ENCODE measurements at regions not wholly inside any gene's neighbourhood (a gene's known extent, or its start where the extent isn't known, plus 50 kb on each side); places are given as distances from the start of the nearest gene placed in this dataset.

- Histone ChIP-seq H3K36me3 (ENCODE audit: control insufficient read depth, insufficient read depth, low read length) (no peaks in the 10 kb centered on the region), H3K4me3 (ENCODE audit: low read depth, low read length) (no peak overlapping the region), H3K27me3 (ENCODE audit: control insufficient read depth, insufficient read depth, low read length) (no peaks in the 10 kb centered on the region)
- DNase-seq (ENCODE audit: low read depth) = no peak
- POLR2A ChIA-PET = no interaction called here
- CTCF ChIA-PET = no interaction called here
- TF ChIP-seq CTCF (IDR thresholded peaks at IDR 0.05; ENCODE audit: insufficient read depth, low read depth, low read length) = no peak
Measured at GRCh38 chr22:48438800-48439559, 1388.7 kb downstream of the BRD1 start.

GRCh38 chr22:48438096-48438495, 1389.6 kb downstream of the BRD1 start:
- Histone ChIP-seq H3K27me3 (ENCODE audit: control insufficient read depth, insufficient read depth, low read length) (no peaks in the 10 kb centered on the region), H3K36me3 (ENCODE audit: control insufficient read depth, insufficient read depth, low read length) (no peaks in the 10 kb centered on the region), H3K4me3 (ENCODE audit: low read depth, low read length) (no peak overlapping the region)
- POLR2A ChIA-PET = no interaction called here
- CTCF ChIA-PET = no interaction called here
- no peak for DNase-seq (ENCODE audit: low read depth)
- TF ChIP-seq CTCF (IDR thresholded peaks at IDR 0.05; ENCODE audit: insufficient read depth, low read depth, low read length) = no peak

- no peak for TF ChIP-seq CTCF (IDR thresholded peaks at IDR 0.05; ENCODE audit: insufficient read depth, low read depth, low read length)
- POLR2A ChIA-PET = no interaction called here
- Histone ChIP-seq H3K4me3 (ENCODE audit: low read depth, low read length) (no peak overlapping the region), H3K27me3 (ENCODE audit: control insufficient read depth, insufficient read depth, low read length) (no peaks in the 10 kb centered on the region), H3K36me3 (ENCODE audit: control insufficient read depth, insufficient read depth, low read length) (no peaks in the 10 kb centered on the region)
- CTCF ChIA-PET = no interaction called here
- DNase-seq (ENCODE audit: low read depth) = no peak
Measured at GRCh38 chr22:48436201-48436931, 1391.3 kb downstream of the BRD1 start.

GRCh38 chr22:48434868-48435250, 1392.8 kb downstream of the BRD1 start:
- H3K36me3 ChIP-seq (ENCODE audit: control insufficient read depth, insufficient read depth, low read length) = no peaks in the 10 kb centered on the region
- CTCF ChIA-PET = no interaction called here
- TF ChIP-seq CTCF (IDR thresholded peaks at IDR 0.05; ENCODE audit: insufficient read depth, low read depth, low read length) = no peak

GRCh38 chr22:48434156-48434867, 1393.4 kb downstream of the BRD1 start:
- H3K4me3 ChIP-seq (ENCODE audit: low read depth, low read length) = no peak overlapping the region
- no peaks in the 10 kb centered on the region for H3K36me3 ChIP-seq (ENCODE audit: control insufficient read depth, insufficient read depth, low read length)
- ChIA-PET CTCF (interaction anchor here (0.6 kb wide), 1 partner anchor 877 kb away, joined by 3 read pairs; no protein-coding TSS in a partner anchor), POLR2A (no interaction called here)
- H3K27me3 ChIP-seq (ENCODE audit: control insufficient read depth, insufficient read depth, low read length) = no peaks in the 10 kb centered on the region
- TF ChIP-seq CTCF (IDR thresholded peaks at IDR 0.05; ENCODE audit: insufficient read depth, low read depth, low read length) = no peak
- no peak for DNase-seq (ENCODE audit: low read depth)

More at GRCh38 chr22:48434868-48435250, 1392.8 kb downstream of the BRD1 start:
- Histone ChIP-seq H3K4me3 (ENCODE audit: low read depth, low read length) (no peak overlapping the region), H3K27me3 (ENCODE audit: control insufficient read depth, insufficient read depth, low read length) (no peaks in the 10 kb centered on the region)
- POLR2A ChIA-PET = no interaction called here
- DNase-seq (ENCODE audit: low read depth) = no peak

Measured in BJ (cell line).